ENCODE measurements at regions not wholly inside any gene's neighbourhood (a gene's known extent, or its start where the extent isn't known, plus 50 kb on each side); places are given as distances from the start of the nearest gene placed in this dataset.

- H3K9me3 Mint-ChIP-seq, result no peaks in the 10 kb centered on the region
These were observed 117.7 kb upstream of the SMIM21 start for GRCh38 chr18:75545189-75545588.

DNA sequence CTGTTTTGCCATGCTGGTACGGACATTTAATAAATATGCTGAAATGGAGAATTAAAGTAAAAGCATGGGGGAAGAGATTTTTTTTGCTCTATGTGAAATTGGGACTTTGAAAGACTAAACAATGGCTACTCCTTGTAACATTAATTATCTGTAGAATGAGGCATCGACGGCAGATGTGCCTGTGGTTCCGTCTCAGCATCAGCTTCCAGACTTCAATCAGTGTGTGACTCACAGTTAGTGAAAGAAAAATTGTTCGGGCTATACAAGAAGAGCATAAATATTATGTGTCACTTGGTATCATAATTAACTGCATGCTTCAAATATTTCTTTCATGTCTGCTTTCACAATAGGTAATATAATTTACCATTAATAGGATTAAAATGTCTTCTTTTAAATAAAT lies 117.0 kb upstream of the SMIM21 start:
- Mint-ChIP-seq H3K9me3 (no peaks in the 10 kb centered on the region), H3K27me3 (ENCODE audit: low read depth) (peaks cover 26% of the 10 kb centered on the region), H3K27ac (no peak overlapping the region), H3K36me3 (ENCODE audit: low read depth) (no peaks in the 10 kb centered on the region), H3K4me1 (ENCODE audit: low read depth) (peaks cover 2% of the 10 kb centered on the region), H3K4me3 (no peak overlapping the region)
- no peak for DNase-seq
- intact Hi-C loops (cut with micrococcal nuclease), result no loop called here
- CTCF ChIA-PET, result no interaction called here

More at GRCh38 chr18:75545189-75545588, 117.7 kb upstream of the SMIM21 start:
- Mint-ChIP-seq H3K4me3 (no peak overlapping the region), H3K36me3 (ENCODE audit: low read depth) (no peaks in the 10 kb centered on the region), H3K27ac (no peak overlapping the region), H3K27me3 (ENCODE audit: low read depth) (peaks cover 26% of the 10 kb centered on the region), H3K4me1 (ENCODE audit: low read depth) (peaks cover 2% of the 10 kb centered on the region)
- intact Hi-C loops (cut with micrococcal nuclease), result no loop called here
- no peak for DNase-seq
- CTCF ChIA-PET, result no interaction called here

DNA sequence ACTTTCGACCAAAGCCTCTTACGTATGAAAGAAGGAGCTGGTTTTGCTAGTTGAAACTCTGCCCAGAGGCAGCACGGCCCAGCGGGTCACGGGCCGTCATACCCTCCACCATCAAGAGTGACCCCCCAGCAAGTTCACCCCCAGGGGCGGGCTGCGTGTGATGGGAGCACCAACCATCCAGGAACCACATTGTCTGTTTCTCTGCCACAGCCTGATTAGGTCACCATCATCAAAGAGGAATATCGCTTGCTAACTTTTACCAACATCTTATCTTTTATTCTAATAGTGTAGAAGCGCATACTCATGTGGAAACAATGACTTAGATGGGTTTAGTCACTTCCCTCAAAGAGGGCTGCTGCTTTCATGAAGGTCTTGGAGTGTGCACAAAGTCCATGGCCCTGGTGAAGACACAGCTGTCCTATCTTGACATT lies 116.6 kb upstream of the SMIM21 start:
- Mint-ChIP-seq H3K9me3 (no peaks in the 10 kb centered on the region), H3K4me3 (no peak overlapping the region), H3K4me1 (ENCODE audit: low read depth) (peaks cover 2% of the 10 kb centered on the region), H3K27ac (no peak overlapping the region), H3K27me3 (ENCODE audit: low read depth) (peaks cover 23% of the 10 kb centered on the region), H3K36me3 (ENCODE audit: low read depth) (no peaks in the 10 kb centered on the region)
- DNase-seq, result no peak
- CTCF ChIA-PET, result no interaction called here
- intact Hi-C loops (cut with micrococcal nuclease), result no loop called here

DNA sequence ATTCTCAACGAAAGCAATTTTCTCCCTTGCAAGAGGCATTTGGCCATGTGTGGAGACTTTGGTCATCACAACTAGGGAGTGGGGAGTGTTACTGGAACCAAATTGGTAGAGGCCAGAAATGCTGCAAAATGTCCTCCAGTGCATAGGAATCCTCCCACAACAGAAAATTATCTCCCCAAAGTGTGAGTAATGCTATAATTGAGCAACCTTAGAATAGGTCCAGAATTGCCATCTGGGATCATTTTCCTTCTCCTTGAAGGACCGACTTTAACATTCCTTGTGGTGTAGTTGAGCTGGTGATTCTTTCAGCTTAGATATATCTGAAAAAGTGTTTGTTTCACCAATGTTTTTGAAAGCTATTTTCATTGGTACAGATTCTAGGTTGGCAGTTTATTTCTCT lies 111.2 kb upstream of the SMIM21 start:
- Mint-ChIP-seq H3K36me3 (ENCODE audit: low read depth) (no peaks in the 10 kb centered on the region), H3K27ac (no peak overlapping the region), H3K4me1 (ENCODE audit: low read depth) (no peaks in the 10 kb centered on the region), H3K4me3 (no peak overlapping the region), H3K27me3 (ENCODE audit: low read depth) (peaks cover 18% of the 10 kb centered on the region), H3K9me3 (no peaks in the 10 kb centered on the region)
- no peak for DNase-seq
- intact Hi-C loops (cut with micrococcal nuclease), result no loop called here
- CTCF ChIA-PET, result no interaction called here

DNA sequence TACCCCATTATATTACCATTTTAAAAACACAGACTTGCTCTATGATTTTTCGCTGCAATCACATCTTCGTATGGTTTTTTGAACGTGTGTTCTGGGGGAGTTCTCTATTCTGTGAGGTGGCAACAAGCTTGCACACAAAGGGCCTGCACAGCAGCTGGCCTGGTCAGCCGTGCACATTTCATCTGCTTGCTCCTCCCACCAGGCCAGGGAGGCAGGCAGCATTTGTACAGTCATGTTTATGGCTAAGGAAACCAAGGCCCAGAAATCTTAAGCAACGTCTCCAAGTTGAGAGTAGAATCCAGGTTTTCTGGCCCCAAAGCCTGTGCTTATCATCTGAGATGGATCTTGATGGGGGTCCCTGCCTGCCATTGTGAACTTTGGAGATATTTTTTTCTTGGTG lies 106.4 kb upstream of the SMIM21 start:
- no peaks in the 10 kb centered on the region for H3K9me3 Mint-ChIP-seq
- peaks cover 1% of the 10 kb centered on the region for H3K27me3 Mint-ChIP-seq (ENCODE audit: low read depth)
- H3K4me3 Mint-ChIP-seq, result no peak overlapping the region
- intact Hi-C loops (cut with micrococcal nuclease), result no loop called here
- H3K36me3 Mint-ChIP-seq (ENCODE audit: low read depth), result no peaks in the 10 kb centered on the region
- DNase-seq, result no peak
- H3K27ac Mint-ChIP-seq, result no peak overlapping the region
- no peaks in the 10 kb centered on the region for H3K4me1 Mint-ChIP-seq (ENCODE audit: low read depth)
- CTCF ChIA-PET, result no interaction called here

DNA sequence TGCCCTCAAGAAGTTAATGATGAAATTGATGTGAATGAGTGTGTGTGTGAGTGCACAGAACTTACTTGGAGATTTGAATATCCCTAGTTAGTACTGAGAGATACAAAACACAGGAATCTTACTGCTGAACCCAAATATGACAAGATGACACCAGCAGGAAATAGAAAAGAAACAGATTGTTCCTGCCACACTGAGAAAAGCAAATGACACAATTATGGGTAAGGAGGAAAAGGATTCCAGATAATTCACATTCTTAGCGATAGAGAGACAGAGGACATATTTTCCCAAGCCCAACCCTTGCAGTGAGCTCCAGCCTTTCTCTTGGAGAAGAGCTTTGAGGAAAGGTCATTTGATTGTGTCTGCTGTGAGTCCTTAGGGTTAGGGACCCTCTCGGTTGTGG lies 105.7 kb upstream of the SMIM21 start:
- intact Hi-C loops (cut with micrococcal nuclease), result no loop called here
- Mint-ChIP-seq H3K36me3 (ENCODE audit: low read depth) (no peaks in the 10 kb centered on the region), H3K27ac (no peak overlapping the region), H3K27me3 (ENCODE audit: low read depth) (peaks cover 5% of the 10 kb centered on the region), H3K4me3 (no peak overlapping the region), H3K4me1 (ENCODE audit: low read depth) (no peaks in the 10 kb centered on the region), H3K9me3 (no peaks in the 10 kb centered on the region)
- CTCF ChIA-PET, result no interaction called here
- DNase-seq, result no peak

DNA sequence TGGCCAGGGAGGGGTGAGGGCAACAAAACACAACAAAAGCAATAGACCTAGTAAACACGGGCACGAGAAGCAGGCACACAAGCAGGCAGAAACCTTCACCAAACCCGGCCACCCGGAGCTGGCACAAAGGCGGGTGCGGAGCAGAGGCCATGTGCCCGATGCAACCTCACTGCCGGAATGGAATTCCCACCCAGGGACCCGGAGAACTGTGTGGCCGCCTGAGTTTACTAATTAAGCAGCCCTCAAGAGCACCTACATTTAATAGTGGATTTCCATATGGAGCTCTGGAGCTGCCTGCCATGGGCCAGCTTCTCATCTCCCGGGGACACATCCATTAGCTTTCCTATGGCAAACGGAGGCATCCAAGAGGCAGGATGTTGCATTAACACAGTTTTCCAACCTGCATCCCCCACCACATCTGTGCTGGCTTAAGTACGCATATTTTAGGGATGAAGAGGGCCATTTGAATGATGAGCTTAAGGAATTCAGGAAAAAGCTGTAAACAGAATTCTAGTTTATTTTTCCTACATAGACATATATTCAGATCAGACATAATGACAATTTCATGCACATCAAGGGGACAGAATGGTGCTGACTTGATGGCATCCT lies 104.5 kb upstream of the SMIM21 start:
- no peaks in the 10 kb centered on the region for H3K4me1 Mint-ChIP-seq (ENCODE audit: low read depth)
- CTCF ChIA-PET, result no interaction called here
- no peaks in the 10 kb centered on the region for H3K36me3 Mint-ChIP-seq (ENCODE audit: low read depth)
- peaks cover 8% of the 10 kb centered on the region for H3K27me3 Mint-ChIP-seq (ENCODE audit: low read depth)
- no peak overlapping the region for H3K27ac Mint-ChIP-seq
- intact Hi-C loops (cut with micrococcal nuclease), result no loop called here
- H3K9me3 Mint-ChIP-seq, result no peaks in the 10 kb centered on the region
- H3K4me3 Mint-ChIP-seq, result no peak overlapping the region
- DNase-seq, result no peak

GRCh38 chr18:75531212-75531850 lies 103.8 kb upstream of the SMIM21 start:
- H3K4me1 Mint-ChIP-seq (ENCODE audit: low read depth), result no peaks in the 10 kb centered on the region
- no peaks in the 10 kb centered on the region for H3K9me3 Mint-ChIP-seq
- H3K36me3 Mint-ChIP-seq (ENCODE audit: low read depth), result no peaks in the 10 kb centered on the region
- CTCF ChIA-PET, result no interaction called here
- H3K27ac Mint-ChIP-seq, result no peak overlapping the region
- peaks cover 8% of the 10 kb centered on the region for H3K27me3 Mint-ChIP-seq (ENCODE audit: low read depth)
- DNase-seq, result no peak
- no peak overlapping the region for H3K4me3 Mint-ChIP-seq
- intact Hi-C loops (cut with micrococcal nuclease), result no loop called here

DNA sequence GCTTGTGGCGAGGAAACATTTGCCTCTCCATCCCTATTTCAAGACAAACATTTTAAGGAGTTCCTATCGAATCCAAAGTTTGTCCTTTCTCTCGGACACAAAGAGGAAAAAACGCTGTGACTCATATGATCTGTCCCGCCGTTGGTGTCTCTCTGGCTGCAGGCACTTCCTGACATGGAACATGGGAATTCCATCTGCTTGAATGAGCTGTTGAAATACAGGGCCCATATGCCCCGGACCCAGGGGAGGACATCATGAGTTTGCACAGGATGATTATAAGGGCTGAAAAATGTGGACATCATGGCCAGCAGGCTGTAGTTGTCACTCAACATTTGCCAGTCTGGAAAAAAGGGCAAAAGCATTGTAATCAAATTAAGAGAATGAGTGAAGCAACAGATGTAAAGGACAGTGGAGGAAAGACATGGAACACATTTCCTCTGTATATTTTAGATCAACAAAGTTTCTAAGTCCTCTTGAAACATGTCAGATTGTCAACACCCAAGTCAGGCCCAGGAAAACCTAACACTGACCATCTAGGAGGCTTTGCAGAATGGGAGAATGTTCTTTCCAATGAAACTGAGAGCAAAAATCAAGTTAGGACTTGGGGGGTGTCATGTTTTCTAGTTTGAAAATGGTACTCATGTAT lies 103.2 kb upstream of the SMIM21 start:
- Mint-ChIP-seq H3K9me3 (no peaks in the 10 kb centered on the region), H3K4me3 (no peak overlapping the region), H3K27ac (no peak overlapping the region), H3K36me3 (ENCODE audit: low read depth) (no peaks in the 10 kb centered on the region), H3K27me3 (ENCODE audit: low read depth) (peaks cover 8% of the 10 kb centered on the region), H3K4me1 (ENCODE audit: low read depth) (no peaks in the 10 kb centered on the region)
- intact Hi-C loops (cut with micrococcal nuclease), result no loop called here
- CTCF ChIA-PET, result no interaction called here
- DNase-seq, result no peak

GRCh38 chr18:75530118-75530517 lies 102.6 kb upstream of the SMIM21 start:
- DNase-seq, result no peak
- H3K4me1 Mint-ChIP-seq (ENCODE audit: low read depth), result no peaks in the 10 kb centered on the region
- no peaks in the 10 kb centered on the region for H3K9me3 Mint-ChIP-seq
- intact Hi-C loops (cut with micrococcal nuclease), result no loop called here
- no peaks in the 10 kb centered on the region for H3K36me3 Mint-ChIP-seq (ENCODE audit: low read depth)
- CTCF ChIA-PET, result no interaction called here
- no peak overlapping the region for H3K27ac Mint-ChIP-seq
- no peak overlapping the region for H3K4me3 Mint-ChIP-seq
- peaks cover 8% of the 10 kb centered on the region for H3K27me3 Mint-ChIP-seq (ENCODE audit: low read depth)

DNA sequence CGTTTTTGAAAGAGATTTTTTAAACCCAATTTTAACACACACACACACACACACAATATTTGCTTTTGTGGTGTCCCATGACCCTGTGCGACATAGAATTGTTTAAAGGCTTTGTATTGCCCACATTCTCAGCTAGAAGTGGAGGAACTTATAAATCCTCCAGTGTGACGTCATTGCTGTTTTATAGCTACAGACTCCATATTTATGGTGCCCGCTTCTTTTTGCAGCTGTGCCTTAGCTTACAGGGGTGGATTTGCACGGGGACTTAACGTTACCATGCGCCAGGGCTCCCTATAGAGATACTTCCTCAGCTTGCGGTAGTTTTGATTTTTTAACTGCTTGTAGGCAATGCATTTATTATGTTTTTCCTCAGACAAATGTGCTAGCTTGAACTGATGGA lies 101.9 kb upstream of the SMIM21 start:
- Mint-ChIP-seq H3K36me3 (ENCODE audit: low read depth) (no peaks in the 10 kb centered on the region), H3K4me1 (ENCODE audit: low read depth) (no peaks in the 10 kb centered on the region)
- intact Hi-C loops (cut with micrococcal nuclease), result no loop called here

DNA sequence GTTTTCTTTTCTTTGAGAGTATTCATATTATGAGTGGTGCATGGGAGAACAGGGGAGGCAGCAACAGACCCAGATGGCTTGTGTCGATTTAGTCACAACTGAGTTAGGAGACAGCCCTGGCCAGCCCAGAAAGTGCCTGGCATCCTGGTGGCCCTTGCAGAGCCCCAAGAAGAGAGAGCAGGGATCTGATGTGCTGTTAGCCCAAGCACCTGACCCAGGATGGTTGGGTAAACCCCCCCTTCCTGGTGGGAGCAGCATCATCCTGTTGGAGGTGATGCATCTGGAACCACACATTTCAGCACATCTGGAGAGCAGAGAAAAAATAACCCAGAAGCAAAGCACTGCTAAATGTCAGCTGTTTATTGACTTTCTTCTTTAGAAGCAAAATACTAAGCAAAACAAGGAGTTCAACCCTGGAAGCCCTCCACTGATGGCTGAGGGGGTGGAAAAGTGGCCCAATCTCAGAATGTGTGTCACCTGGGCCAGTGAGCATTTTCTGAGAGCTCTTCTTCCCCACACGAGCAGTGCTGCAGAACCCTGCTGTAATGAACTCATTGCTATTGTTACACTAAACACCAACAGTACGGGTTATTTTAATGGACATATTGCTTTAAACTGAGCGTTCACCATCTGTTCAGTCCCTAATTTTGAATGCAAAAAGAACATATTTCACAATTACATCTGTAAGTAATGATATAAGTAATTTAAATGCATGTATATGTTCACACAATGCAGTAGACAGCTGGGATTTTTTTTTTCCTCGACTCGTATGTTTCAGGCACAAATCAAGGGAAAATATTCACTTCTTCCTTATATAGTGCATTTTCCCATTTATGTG lies 100.6 kb upstream of the SMIM21 start:
- no peak for DNase-seq
- no peak overlapping the region for H3K27ac Mint-ChIP-seq
- H3K9me3 Mint-ChIP-seq, result no peaks in the 10 kb centered on the region
- CTCF ChIA-PET, result no interaction called here
- H3K27me3 Mint-ChIP-seq (ENCODE audit: low read depth), result peaks cover 8% of the 10 kb centered on the region
- intact Hi-C loops (cut with micrococcal nuclease), result no loop called here
- H3K36me3 Mint-ChIP-seq (ENCODE audit: low read depth), result no peaks in the 10 kb centered on the region
- H3K4me3 Mint-ChIP-seq, result no peak overlapping the region
- H3K4me1 Mint-ChIP-seq (ENCODE audit: low read depth), result no peaks in the 10 kb centered on the region

More for the DNA sequence above, 101.9 kb upstream of the SMIM21 start:
- no peak overlapping the region for H3K4me3 Mint-ChIP-seq
- no peaks in the 10 kb centered on the region for H3K9me3 Mint-ChIP-seq
- H3K27me3 Mint-ChIP-seq (ENCODE audit: low read depth), result peaks cover 8% of the 10 kb centered on the region
- no peak overlapping the region for H3K27ac Mint-ChIP-seq
- CTCF ChIA-PET, result no interaction called here
- no peak for DNase-seq

Data from activated naive CD4-positive, alpha-beta T cell treated with anti-CD3 and anti-CD28 coated beads for 36 hours (primary cell).